Spleen (tissue), 4 donors: ENCODE measurements at regions not wholly inside any gene's neighbourhood (a gene's known extent, or its start where the extent isn't known, plus 50 kb on each side); places are given as distances from the start of the nearest gene placed in this dataset.

Experiments used
- small RNA-seq, 4 donors: library from RNA; depleted of rRNA; stranded (forward); fragments of <200 nt; gene quantifications; one replicate each; pipeline ENCODE3, GENCODE V24; 2016

Small RNAs in the stretch of these regions (small RNA-seq; reads per million reads assigned to genes)
- 0 reads per million in 4 donors for gene RNU7-62P
